ENCODE measurements at regions not wholly inside any gene's neighbourhood (a gene's known extent, or its start where the extent isn't known, plus 50 kb on each side); places are given as distances from the start of the nearest gene placed in this dataset.
A peak's percentile ranks its signal among the peaks of the same experiment; 100 is the strongest.

GRCh38 chr5:88956416-88956815, 73.4 kb upstream of the MEF2C start:
- H3K79me2 ChIP-seq (ENCODE audit: control insufficient read depth in 1 of 2, insufficient read depth in 2 of 2, low read length in 2 of 2), result no peaks in the 10 kb centered on the region
- no peak overlapping the region; a peak in 1 of 4 replicates for H3K4me2 ChIP-seq (ENCODE audit: insufficient read depth in 1 of 2, low read depth in 2 of 2, low read length in 2 of 2)
- H3K27ac ChIP-seq (ENCODE audit: low read depth, low read length), result no peak overlapping the region
- 89% methylated on average over 2 of the region's 2 CpGs; no CpG with 5 or more reads in 1 of the 2 experiments for WGBS, 2 experiments (ENCODE audit: extremely low coverage in 1 of 2, insufficient coverage in 1 of 2, insufficient read length in 1 of 2, insufficient replicate concordance in 2 of 2, low coverage in 1 of 2, low lambda C conversion rate in 2 of 2, missing lambda C conversion rate in 1 of 2)
- no peak overlapping the region for H3K4ac ChIP-seq (replicated peaks; ENCODE audit: insufficient read length, low read depth, low read length)
- no peak overlapping the region for H4K91ac ChIP-seq (replicated peaks; ENCODE audit: insufficient read length, low read length)
- DNase-seq (ENCODE audit: low read depth in 1 of 2, low spot score in 2 of 2), result no peak
- H2BK20ac ChIP-seq (ENCODE audit: low read length), result no peak overlapping the region
- ChIA-PET CTCF (ENCODE audit: partially characterized antibody) (no interaction called here), POLR2A (ENCODE audit: partially characterized antibody) (no interaction called here)
- no peak overlapping the region for H3K56ac ChIP-seq (replicated peaks; ENCODE audit: insufficient read length, low read depth, low read length)
- TF ChIP-seq CTBP2 (IDR thresholded peaks at IDR 0.05; ENCODE audit: borderline replicate concordance, insufficient read depth, insufficient read length, low read length) (no peak), CREB1 (IDR thresholded peaks at IDR 0.05) (no peak), NRF1 (IDR thresholded peaks at IDR 0.05; ENCODE audit: low read depth, low read length) (no peak), CTCF (IDR thresholded peaks at IDR 0.05; ENCODE audit: control extremely low read depth in 1 of 3, insufficient read depth in 1 of 3, low read depth in 1 of 3, low read length in 3 of 3) (no peak), GABPA (IDR thresholded peaks at IDR 0.05; ENCODE audit: borderline replicate concordance, insufficient read depth, low read length) (no peak), EZH2 (IDR thresholded peaks at IDR 0.05; ENCODE audit: low read depth, low read length, severe bottlenecking) (no peak), TCF12 (IDR thresholded peaks at IDR 0.05; ENCODE audit: low read depth, low read length) (no peak)
- no peak overlapping the region for H3K14ac ChIP-seq (ENCODE audit: insufficient read length)
- no peaks in the 10 kb centered on the region for H3K79me1 ChIP-seq (ENCODE audit: low read depth, low read length)
- H2BK15ac ChIP-seq (ENCODE audit: low read length), result no peak overlapping the region
- H3K4me3 ChIP-seq (ENCODE audit: extremely low read depth in 1 of 4, insufficient read depth in 2 of 4, low read depth in 3 of 4, low read length in 4 of 4), result no peak overlapping the region
- H2BK5ac ChIP-seq (ENCODE audit: low read depth, low read length), result 0 out of 2 replicates have a peak overlapping the region, but pooled peaks have one; percentile 37
- H3K4me1 ChIP-seq (replicated peaks in 1 of 4; ENCODE audit: control insufficient read depth in 3 of 4, insufficient read depth in 4 of 4, low read length in 3 of 4), result peaks cover 2 to 8% (median 3%) of the 10 kb centered on the region in 4 experiments; a peak in 4 of 7 replicates
- no peaks in the 10 kb centered on the region for H3K36me3 ChIP-seq (ENCODE audit: control insufficient read depth in 2 of 4, insufficient read depth in 4 of 4, low read length in 3 of 4)
- FAIRE-seq, result no peak
- no peak overlapping the region for H2BK120ac ChIP-seq (replicated peaks; ENCODE audit: low read depth, low read length)
- 0 out of 2 replicates have a peak overlapping the region, but pooled peaks have one; percentile 18 for H2BK12ac ChIP-seq (ENCODE audit: low read depth, low read length)
- no peaks in the 10 kb centered on the region for H3K9me3 ChIP-seq (ENCODE audit: insufficient read depth in 2 of 2, low read depth in 1 of 2, low read length in 1 of 2)
- no peak overlapping the region for H3K18ac ChIP-seq (ENCODE audit: extremely low read depth, low read length)
- H4K20me1 ChIP-seq (replicated peaks in 1 of 2; ENCODE audit: control insufficient read depth in 1 of 2, insufficient read depth in 2 of 2, low read length in 2 of 2), result no peaks in the 10 kb centered on the region
- H2AFZ ChIP-seq (ENCODE audit: low read length), result no peak overlapping the region
- H3K9ac ChIP-seq (replicated peaks in 1 of 4; ENCODE audit: extremely low read depth in 1 of 4, low read depth in 3 of 4, low read length in 3 of 4), result no peak overlapping the region
- no peaks in the 10 kb centered on the region for H3K27me3 ChIP-seq (replicated peaks in 1 of 4; ENCODE audit: control insufficient read depth in 3 of 4, extremely low read depth in 1 of 4, insufficient read depth in 3 of 4, low read length in 3 of 4)
- H3K23me2 ChIP-seq (ENCODE audit: low read depth, low read length), result no peaks in the 10 kb centered on the region
- H2AK5ac ChIP-seq (ENCODE audit: low read depth, low read length), result no peak overlapping the region
- H3K23ac ChIP-seq (ENCODE audit: insufficient read length), result no peak overlapping the region
- H4K8ac ChIP-seq (ENCODE audit: extremely low read depth, insufficient read depth, low read length), result no peak overlapping the region
- no peak overlapping the region for H4K5ac ChIP-seq (ENCODE audit: insufficient read length, low read depth, low read length)
